ENCODE measurements at regions not wholly inside any gene's neighbourhood (a gene's known extent, or its start where the extent isn't known, plus 50 kb on each side); places are given as distances from the start of the nearest gene placed in this dataset.
"Not testable (repeated sequence)": the region's sequence is repeated elsewhere in the genome, so short reads cannot be mapped to it uniquely, and the experiment has no call there.

DNA sequence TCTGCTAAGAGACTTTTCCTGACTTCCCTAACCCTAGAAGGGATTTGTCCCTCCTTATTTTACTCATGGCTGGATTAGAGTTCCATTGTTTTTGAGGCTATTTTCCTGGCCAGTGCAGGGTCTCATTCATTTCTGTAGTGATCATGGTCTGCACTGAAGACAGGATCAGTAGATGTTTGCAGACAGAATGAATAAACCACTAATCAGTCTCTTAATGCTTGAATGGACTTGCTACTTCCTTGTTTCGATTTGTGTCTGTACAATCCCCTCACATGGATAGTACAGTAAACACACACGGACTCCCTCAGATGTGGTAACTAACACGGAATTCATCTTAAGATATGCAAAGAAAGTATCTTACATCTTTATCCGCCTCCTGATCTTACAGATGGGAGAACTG is 102.6 kb upstream of the PRB2 start:
- Histone ChIP-seq H3K27ac (no peak overlapping the region), H3K4me1 (peaks cover 17% of the 10 kb centered on the region), H3K36me3 (no peaks in the 10 kb centered on the region), H3K27me3 (no peaks in the 10 kb centered on the region), H3K4me2 (peak overlapping the region; percentile 77), H3K9ac (no peak overlapping the region), H4K20me1 (peaks cover 15% of the 10 kb centered on the region; the same call in 1 of the 2 replicates), H3K4me3 (peak overlapping the region; percentile 46; the same call in 1 of the 2 replicates), H3K9me3 (0 out of 2 replicates have a peak, but pooled peaks cover 3% of the 10 kb centered on the region)
- no peak for TF ChIP-seq Cebpa-rat (IDR thresholded peaks at IDR 0.05)

DNA sequence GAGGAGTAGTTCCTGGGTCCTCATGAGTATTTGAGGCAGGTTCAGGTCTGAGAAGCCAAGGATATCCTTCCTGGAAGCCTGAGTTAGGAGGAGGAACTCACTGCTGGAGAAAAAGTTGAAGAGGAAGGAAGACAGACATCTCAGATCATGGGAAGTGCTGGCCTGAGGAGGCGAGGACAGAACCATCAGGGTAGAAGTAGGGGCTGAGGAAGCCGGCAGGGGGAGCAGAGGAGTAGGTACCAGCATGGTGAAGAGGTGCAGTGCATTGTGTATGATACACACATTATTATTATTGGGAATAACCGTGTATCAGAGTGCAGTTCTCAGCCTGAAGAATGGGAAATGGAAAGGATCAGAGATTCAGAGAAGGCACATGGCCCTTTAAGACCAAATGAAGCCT is 103.2 kb upstream of the PRB2 start:
- not testable (repeated sequence) for H3K9ac ChIP-seq, H3K27me3 ChIP-seq, H3K27ac ChIP-seq, H3K9me3 ChIP-seq, H3K36me3 ChIP-seq
- Histone ChIP-seq H3K4me1 (peaks cover 17% of the 10 kb centered on the region), H3K4me2 (peak overlapping the region; percentile 77), H4K20me1 (peaks cover 15% of the 10 kb centered on the region; the same call in 1 of the 2 replicates), H3K4me3 (peak overlapping the region; percentile 46; the same call in 1 of the 2 replicates)

DNA sequence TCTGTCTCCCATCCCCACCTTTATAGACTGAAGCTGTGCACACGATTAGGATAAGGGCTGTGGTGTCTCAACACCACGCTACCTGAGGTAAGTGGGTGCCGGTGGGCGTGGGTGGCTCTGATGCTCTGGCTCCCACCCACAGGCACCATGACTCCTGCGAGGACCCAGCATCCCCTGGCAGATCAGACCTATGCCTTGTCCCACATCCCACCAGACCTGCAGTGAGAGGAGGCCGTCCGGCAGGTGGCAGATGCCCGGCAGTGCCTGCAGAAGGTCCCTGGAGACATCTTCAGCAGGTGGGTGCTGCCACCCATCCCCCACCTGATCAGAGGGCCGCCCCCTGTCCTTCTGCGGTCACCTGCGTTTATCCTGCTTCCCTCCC is 104.4 kb upstream of the PRB2 start:
- Histone ChIP-seq H3K36me3 (no peaks in the 10 kb centered on the region), H3K9ac (no peak overlapping the region), H3K27me3 (no peaks in the 10 kb centered on the region), H3K4me2 (no peak overlapping the region), H4K20me1 (peaks cover 15% of the 10 kb centered on the region; the same call in 1 of the 2 replicates), H3K27ac (no peak overlapping the region), H3K4me1 (peaks cover 17% of the 10 kb centered on the region), H3K9me3 (0 out of 2 replicates have a peak, but pooled peaks cover 3% of the 10 kb centered on the region), H3K4me3 (no peak overlapping the region)
- no peak for TF ChIP-seq Cebpa-rat (IDR thresholded peaks at IDR 0.05)

DNA sequence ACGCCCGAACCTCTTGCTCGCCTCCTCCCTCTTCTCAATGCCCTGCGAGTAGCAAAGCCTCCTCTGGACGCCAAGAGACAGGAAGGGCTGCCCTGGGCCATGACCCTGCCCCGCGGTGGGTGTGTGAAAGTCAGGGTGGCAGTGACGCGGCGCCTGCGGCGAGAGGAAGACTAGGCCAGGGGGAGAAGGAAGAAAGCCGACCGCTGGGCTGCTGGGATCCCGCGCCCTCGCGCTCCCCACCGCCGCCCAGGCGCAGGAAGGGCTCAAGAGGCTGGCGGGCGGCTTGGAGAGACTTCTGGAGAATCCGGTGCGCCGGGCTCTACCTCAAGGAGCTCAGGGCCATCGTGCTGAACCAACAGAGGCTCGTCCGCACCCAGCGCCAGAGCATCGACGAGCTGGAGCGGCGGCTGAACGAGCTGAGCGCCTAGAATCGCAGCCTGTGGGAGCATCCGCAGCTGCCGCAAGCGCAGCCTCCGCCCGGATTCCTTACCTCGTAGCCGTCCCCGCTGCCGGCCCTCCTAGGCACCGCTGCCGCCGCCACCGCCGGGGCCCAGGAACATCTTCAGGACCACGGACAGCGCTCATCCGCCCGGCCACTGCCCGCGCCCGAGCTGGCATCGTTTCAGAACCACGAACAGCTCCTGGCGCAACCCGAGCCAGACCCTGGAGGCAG is 105.0 kb upstream of the PRB2 start:
- Histone ChIP-seq H3K4me2 (no peak overlapping the region), H3K27ac (no peak overlapping the region), H3K9ac (no peak overlapping the region), H3K36me3 (no peaks in the 10 kb centered on the region), H4K20me1 (peaks cover 15% of the 10 kb centered on the region; the same call in 1 of the 2 replicates), H3K9me3 (0 out of 2 replicates have a peak, but pooled peaks cover 3% of the 10 kb centered on the region), H3K4me1 (peaks cover 17% of the 10 kb centered on the region), H3K4me3 (no peak overlapping the region), H3K27me3 (no peaks in the 10 kb centered on the region)
- no peak for TF ChIP-seq Cebpa-rat (IDR thresholded peaks at IDR 0.05)

DNA sequence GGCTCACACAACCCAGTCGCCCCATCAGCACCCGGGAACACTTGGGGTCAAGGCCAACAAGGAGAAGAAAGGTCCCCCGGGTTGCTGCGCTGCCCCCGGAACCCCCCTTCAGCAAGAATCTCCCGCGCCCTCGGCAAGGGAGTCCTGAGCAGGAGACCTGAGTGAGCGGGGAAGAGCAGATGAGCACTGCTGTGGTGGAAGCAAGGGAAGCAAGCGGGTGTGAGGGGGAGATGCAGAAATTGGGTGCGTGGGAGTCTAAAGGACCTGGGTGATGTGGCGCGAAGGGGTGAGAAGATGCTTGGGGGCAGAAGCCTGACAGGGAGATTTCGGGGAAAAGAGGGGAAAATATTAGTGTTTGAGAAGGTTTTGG is 105.5 kb upstream of the PRB2 start:
- no peaks in the 10 kb centered on the region for H3K27me3 ChIP-seq
- 0 out of 2 replicates have a peak, but pooled peaks cover 3% of the 10 kb centered on the region for H3K9me3 ChIP-seq
- no peak overlapping the region for H3K4me3 ChIP-seq
- no peak overlapping the region for H3K27ac ChIP-seq
- H3K4me1 ChIP-seq, result peaks cover 17% of the 10 kb centered on the region
- no peak for TF ChIP-seq Cebpa-rat (IDR thresholded peaks at IDR 0.05)
- H4K20me1 ChIP-seq, result peaks cover 15% of the 10 kb centered on the region; the same call in 1 of the 2 replicates
- H3K36me3 ChIP-seq, result no peaks in the 10 kb centered on the region
- no peak overlapping the region for H3K9ac ChIP-seq
- H3K4me2 ChIP-seq, result no peak overlapping the region

DNA sequence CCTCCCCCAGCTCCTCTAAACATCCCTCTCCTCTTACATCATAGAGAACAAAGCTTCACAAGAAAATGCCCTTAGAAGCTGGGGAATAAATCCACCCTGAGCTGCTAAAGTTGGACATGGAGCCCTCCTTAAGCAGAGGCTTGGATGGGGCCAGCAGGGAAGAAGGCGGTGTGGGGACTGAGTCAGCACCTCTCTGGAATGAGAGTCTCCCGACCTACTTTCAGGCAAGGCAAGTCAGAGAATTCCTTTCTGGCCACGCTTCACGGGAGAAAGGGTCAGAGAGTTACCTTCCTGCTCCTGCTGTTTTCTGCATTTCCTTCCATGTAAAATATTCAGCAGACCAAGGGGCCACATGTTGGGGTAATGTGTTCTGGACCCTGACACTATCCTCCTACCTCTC is 113.3 kb upstream of the PRB2 start:
- no peak overlapping the region for H3K4me2 ChIP-seq
- H3K36me3 ChIP-seq, result no peaks in the 10 kb centered on the region

DNA sequence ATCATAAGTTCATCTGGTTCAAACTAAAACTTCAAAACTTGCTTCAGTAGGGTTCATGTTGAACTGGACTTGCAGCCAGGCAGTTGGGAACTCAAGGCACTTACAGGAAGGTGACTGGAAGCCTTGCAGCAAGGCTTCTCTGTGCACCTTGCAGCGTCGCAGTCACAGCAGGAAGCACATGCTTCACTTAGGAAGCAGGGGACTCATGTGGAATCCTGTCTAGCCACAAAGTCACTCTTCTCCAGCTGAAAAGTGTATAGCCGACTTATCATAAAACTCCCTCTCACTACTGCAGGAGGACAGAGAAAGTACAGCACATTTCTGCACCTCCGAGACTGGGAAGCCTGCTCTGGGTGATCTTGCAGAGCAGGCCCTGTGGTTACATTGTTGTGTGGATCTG is 114.0 kb upstream of the PRB2 start:
- Histone ChIP-seq H3K4me2 (no peak overlapping the region), H3K9me3 (no peaks in the 10 kb centered on the region), H3K27me3 (no peaks in the 10 kb centered on the region), H3K27ac (no peak overlapping the region), H3K4me1 (0 out of 2 replicates have a peak, but pooled peaks cover 5% of the 10 kb centered on the region), H4K20me1 (no peaks in the 10 kb centered on the region), H3K9ac (no peak overlapping the region), H3K4me3 (no peak overlapping the region), H3K36me3 (no peaks in the 10 kb centered on the region)
- TF ChIP-seq Cebpa-rat (IDR thresholded peaks at IDR 0.05), result no peak

More for the DNA sequence above, 113.3 kb upstream of the PRB2 start:
- no peaks in the 10 kb centered on the region for H3K27me3 ChIP-seq
- no peaks in the 10 kb centered on the region for H3K9me3 ChIP-seq
- H3K27ac ChIP-seq, result no peak overlapping the region
- 0 out of 2 replicates have a peak, but pooled peaks cover 5% of the 10 kb centered on the region for H3K4me1 ChIP-seq
- no peak overlapping the region for H3K4me3 ChIP-seq
- no peaks in the 10 kb centered on the region for H4K20me1 ChIP-seq
- no peak for TF ChIP-seq Cebpa-rat (IDR thresholded peaks at IDR 0.05)
- no peak overlapping the region for H3K9ac ChIP-seq

DNA sequence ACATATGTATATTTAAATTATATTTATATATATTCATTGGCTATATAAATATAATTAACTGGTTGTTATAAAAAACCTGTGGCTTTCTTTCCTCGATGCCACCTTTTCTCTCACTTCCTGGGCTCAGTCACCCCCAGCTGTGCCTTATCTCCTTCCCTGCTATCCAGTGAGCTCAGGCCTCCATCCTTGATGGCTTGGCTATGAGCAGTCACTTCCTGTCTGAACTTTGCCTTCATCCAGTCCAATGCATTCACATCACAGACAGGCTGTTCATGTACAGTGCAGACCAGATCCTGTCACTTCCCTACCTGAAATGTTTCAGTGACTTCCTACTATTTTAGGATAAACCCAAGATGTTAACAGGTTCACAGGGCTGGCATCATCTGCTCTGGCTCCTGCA is 115.3 kb upstream of the PRB2 start:
- Histone ChIP-seq H3K4me2 (no peak overlapping the region), H4K20me1 (no peaks in the 10 kb centered on the region), H3K27ac (no peak overlapping the region), H3K36me3 (no peaks in the 10 kb centered on the region), H3K4me1 (0 out of 2 replicates have a peak, but pooled peaks cover 5% of the 10 kb centered on the region), H3K9me3 (no peaks in the 10 kb centered on the region), H3K4me3 (no peak overlapping the region), H3K27me3 (no peaks in the 10 kb centered on the region), H3K9ac (no peak overlapping the region)
- no peak for TF ChIP-seq Cebpa-rat (IDR thresholded peaks at IDR 0.05)

DNA sequence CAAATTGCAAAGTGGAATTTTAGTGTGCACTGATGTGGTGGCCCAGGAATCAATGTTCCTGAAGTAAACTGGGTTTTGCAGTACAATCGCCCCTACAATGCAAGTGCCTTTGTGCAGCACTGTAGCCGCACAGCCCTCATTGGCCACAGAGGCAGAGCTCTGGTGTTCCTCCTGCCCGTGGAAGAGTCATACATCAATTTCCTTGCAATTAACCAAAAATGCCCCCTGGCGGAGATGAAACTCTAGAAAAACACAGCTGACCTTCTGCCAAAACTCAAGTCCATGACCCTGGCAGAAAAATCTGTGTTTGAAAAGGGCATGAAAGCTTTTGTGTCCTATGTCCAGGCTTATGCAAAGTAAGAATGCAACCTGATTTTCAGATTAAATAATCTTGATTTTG is 117.9 kb upstream of the PRB2 start:
- no peak overlapping the region for H3K9ac ChIP-seq
- no peaks in the 10 kb centered on the region for H3K36me3 ChIP-seq
- H3K4me1 ChIP-seq, result 0 out of 2 replicates have a peak, but pooled peaks cover 5% of the 10 kb centered on the region
- no peak overlapping the region for H3K4me2 ChIP-seq
- H4K20me1 ChIP-seq, result no peaks in the 10 kb centered on the region
- H3K27me3 ChIP-seq, result no peaks in the 10 kb centered on the region
- no peak for TF ChIP-seq Cebpa-rat (IDR thresholded peaks at IDR 0.05)
- H3K27ac ChIP-seq, result no peak overlapping the region
- no peak overlapping the region for H3K4me3 ChIP-seq
- no peaks in the 10 kb centered on the region for H3K9me3 ChIP-seq

DNA sequence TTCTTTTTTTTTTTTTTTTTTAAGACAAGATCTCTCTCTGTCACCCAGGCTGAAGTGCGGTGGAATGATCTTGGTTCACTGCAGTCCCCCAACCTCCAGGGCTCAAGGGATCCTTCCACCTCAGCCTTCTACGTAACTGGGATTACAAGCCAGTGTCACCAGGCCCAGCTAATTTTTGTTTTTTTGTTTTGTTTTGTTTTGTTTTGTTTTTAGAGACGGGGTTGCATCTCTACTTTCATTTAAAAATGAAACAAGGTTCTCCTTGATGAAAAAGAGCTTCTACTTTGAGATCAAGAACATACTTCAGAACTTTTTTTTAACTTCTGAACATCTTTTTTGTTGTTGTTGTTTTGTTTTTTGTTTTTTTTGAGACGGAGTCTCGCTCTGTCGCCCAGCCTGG is 121.7 kb upstream of the PRB2 start:
- no peak for TF ChIP-seq Cebpa-rat (IDR thresholded peaks at IDR 0.05)
- no peak overlapping the region for H3K4me2 ChIP-seq
- no peaks in the 10 kb centered on the region for H4K20me1 ChIP-seq
- no peak overlapping the region for H3K4me3 ChIP-seq
- H3K27me3 ChIP-seq, result no peaks in the 10 kb centered on the region
- no peaks in the 10 kb centered on the region for H3K36me3 ChIP-seq
- H3K9ac ChIP-seq, result no peak overlapping the region
- no peaks in the 10 kb centered on the region for H3K9me3 ChIP-seq
- no peaks in the 10 kb centered on the region for H3K4me1 ChIP-seq
- H3K27ac ChIP-seq, result no peak overlapping the region
